ENCODE measurements at regions not wholly inside any gene's neighbourhood (a gene's known extent, or its start where the extent isn't known, plus 50 kb on each side); places are given as distances from the start of the nearest gene placed in this dataset.

DNA sequence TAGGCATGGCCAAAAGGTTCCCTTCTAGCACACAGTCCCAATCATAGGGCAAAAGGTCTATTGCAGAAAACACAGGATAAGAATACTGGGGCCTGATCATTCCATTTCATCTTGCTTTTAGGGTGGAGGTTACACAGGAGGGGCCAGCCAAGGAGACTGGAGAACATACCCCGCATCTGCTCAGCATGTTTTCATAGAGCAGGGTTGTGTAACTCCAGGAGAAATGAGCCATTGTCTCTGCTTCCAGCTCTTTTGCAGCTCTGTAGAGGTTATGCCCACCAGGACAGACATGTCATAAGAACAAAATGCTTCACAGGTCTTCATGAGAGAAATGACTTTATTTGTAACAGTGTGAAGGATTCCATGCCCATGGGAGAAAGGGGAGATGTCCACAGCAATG lies 742.8 kb downstream of the DACH1 start:
- Histone ChIP-seq H3K36me3 (no peaks in the 10 kb centered on the region), H3K9me3 (no peaks in the 10 kb centered on the region), H3K4me3 (no peak overlapping the region), H3K27ac (no peak overlapping the region), H3K27me3 (no peaks in the 10 kb centered on the region), H3K4me1 (no peaks in the 10 kb centered on the region)
- DNase-seq = no peak
- in situ Hi-C loops (cut with MboI; ENCODE audit: low pct_ligation_motif_present in 1 of 4, low pct_unique_long_range_greater_than_20kb in 1 of 4, low sequenced_read_pairs in 3 of 4) = no loop called here
- 75% methylated on average over 1 of the region's 1 CpG; no CpG with 5 or more reads in 1 of the 2 donors for WGBS, 2 donors (ENCODE audit: low coverage in 1 of 2)
- TF ChIP-seq POLR2AphosphoS5 (IDR thresholded peaks at IDR 0.05) (no peak), EP300 (IDR thresholded peaks at IDR 0.05; ENCODE audit: low read depth) (no peak), POLR2A (IDR thresholded peaks at IDR 0.05) (no peak)
- TF ChIP-seq, protein P1, sequence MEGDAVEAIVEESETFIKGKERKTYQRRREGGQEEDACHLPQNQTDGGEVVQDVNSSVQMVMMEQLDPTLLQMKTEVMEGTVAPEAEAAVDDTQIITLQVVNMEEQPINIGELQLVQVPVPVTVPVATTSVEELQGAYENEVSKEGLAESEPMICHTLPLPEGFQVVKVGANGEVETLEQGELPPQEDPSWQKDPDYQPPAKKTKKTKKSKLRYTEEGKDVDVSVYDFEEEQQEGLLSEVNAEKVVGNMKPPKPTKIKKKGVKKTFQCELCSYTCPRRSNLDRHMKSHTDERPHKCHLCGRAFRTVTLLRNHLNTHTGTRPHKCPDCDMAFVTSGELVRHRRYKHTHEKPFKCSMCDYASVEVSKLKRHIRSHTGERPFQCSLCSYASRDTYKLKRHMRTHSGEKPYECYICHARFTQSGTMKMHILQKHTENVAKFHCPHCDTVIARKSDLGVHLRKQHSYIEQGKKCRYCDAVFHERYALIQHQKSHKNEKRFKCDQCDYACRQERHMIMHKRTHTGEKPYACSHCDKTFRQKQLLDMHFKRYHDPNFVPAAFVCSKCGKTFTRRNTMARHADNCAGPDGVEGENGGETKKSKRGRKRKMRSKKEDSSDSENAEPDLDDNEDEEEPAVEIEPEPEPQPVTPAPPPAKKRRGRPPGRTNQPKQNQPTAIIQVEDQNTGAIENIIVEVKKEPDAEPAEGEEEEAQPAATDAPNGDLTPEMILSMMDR (IDR thresholded peaks at IDR 0.05) = no peak
- intact Hi-C loops (cut with DNase I; ENCODE audit: low total_unique reads) = no loop called here

DNA sequence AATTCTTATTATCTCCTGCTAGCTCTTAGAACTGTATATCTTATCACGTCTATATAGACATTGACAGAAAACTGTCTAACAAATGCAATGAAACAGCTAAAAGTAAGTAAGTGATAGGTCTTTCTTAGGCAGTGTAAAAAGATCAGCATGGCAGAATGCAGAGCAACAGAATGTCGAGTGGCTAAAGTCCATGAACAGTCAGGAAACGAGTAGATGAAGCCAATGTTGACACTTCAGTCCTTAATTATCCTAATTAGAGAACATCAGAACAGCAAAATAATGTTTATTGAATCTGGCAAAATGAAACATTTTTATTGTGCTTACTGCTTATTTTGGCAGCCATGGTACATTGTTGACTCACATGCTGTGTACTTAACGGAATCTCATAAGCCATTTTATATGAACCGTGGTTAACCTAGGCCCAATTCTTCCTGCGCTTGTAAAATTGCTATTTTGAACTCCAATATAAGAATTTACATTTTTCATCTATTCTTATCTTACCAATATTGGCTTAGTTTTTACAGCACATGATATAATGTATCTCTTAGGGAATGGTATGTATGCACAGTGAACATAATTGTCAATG lies 748.1 kb downstream of the DACH1 start:
- no peaks in the 10 kb centered on the region for H3K4me1 ChIP-seq
- in situ Hi-C loops (cut with MboI; ENCODE audit: low pct_ligation_motif_present in 1 of 4, low pct_unique_long_range_greater_than_20kb in 1 of 4, low sequenced_read_pairs in 3 of 4) = no loop called here
- intact Hi-C loops (cut with DNase I; ENCODE audit: low total_unique reads) = no loop called here
- WGBS, 2 donors (ENCODE audit: low coverage in 1 of 2) = 47 to 62% methylated on average over 4 to 6 of the region's 6 CpGs
- H3K27me3 ChIP-seq = no peaks in the 10 kb centered on the region
- H3K27ac ChIP-seq = no peak overlapping the region
- no peak overlapping the region for H3K4me3 ChIP-seq
- H3K36me3 ChIP-seq = no peaks in the 10 kb centered on the region
- TF ChIP-seq, protein P1 (IDR thresholded peaks at IDR 0.05) = no peak
- TF ChIP-seq POLR2AphosphoS5 (IDR thresholded peaks at IDR 0.05) (no peak), POLR2A (IDR thresholded peaks at IDR 0.05) (no peak), EP300 (IDR thresholded peaks at IDR 0.05; ENCODE audit: low read depth) (no peak)
- no peak for DNase-seq
- no peaks in the 10 kb centered on the region for H3K9me3 ChIP-seq

DNA sequence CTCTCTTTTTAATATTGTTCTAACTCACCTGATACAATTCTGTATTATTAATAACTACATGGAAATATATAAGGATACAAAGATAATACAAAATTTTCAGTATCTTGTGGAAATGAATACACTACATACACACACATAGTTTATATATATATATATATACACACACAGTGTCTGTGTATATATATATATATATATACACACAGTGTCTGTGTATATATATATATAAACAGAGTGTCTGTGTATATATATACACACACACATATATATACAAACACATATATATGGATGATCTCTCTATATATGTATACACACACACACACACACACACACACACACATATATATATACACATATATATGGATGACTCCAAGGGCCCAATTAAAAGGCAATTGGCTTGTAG lies 749.1 kb downstream of the DACH1 start:
- H3K9me3 ChIP-seq = no peaks in the 10 kb centered on the region
- no peaks in the 10 kb centered on the region for H3K36me3 ChIP-seq
- H3K27me3 ChIP-seq = no peaks in the 10 kb centered on the region
- in situ Hi-C loops (cut with MboI; ENCODE audit: low pct_ligation_motif_present in 1 of 4, low pct_unique_long_range_greater_than_20kb in 1 of 4, low sequenced_read_pairs in 3 of 4) = no loop called here
- no peaks in the 10 kb centered on the region for H3K4me1 ChIP-seq
- no peak overlapping the region for H3K4me3 ChIP-seq
- TF ChIP-seq EP300 (IDR thresholded peaks at IDR 0.05; ENCODE audit: low read depth) (no peak), POLR2AphosphoS5 (IDR thresholded peaks at IDR 0.05) (no peak), POLR2A (IDR thresholded peaks at IDR 0.05) (no peak)
- TF ChIP-seq, protein P1 (IDR thresholded peaks at IDR 0.05) = no peak
- intact Hi-C loops (cut with DNase I; ENCODE audit: low total_unique reads) = no loop called here
- no peak overlapping the region for H3K27ac ChIP-seq
- no peak for DNase-seq

DNA sequence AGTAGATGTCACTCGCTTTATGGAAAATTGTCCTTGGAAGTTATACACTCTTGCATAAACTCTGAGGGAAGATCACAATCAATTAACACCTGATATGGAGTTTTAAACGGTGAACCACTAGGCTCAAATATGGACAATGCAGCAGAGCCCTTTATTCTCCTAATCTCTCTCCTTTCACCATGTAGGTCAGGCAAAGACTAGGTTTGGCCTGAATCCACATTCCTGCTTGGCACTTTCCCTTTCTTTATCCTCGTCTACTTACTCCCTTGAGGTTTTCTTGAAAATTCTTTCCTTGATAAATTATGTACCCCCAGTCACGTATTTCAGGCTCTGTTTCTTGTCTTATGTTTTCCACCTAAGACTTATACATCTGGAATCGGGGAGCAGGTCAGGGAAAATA lies 751.7 kb downstream of the DACH1 start:
- TF ChIP-seq, protein P1 (IDR thresholded peaks at IDR 0.05) = no peak
- TF ChIP-seq POLR2AphosphoS5 (IDR thresholded peaks at IDR 0.05) (no peak), POLR2A (IDR thresholded peaks at IDR 0.05) (no peak), EP300 (IDR thresholded peaks at IDR 0.05; ENCODE audit: low read depth) (no peak)
- in situ Hi-C loops (cut with MboI; ENCODE audit: low pct_ligation_motif_present in 1 of 4, low pct_unique_long_range_greater_than_20kb in 1 of 4, low sequenced_read_pairs in 3 of 4) = no loop called here
- no peak overlapping the region for H3K4me3 ChIP-seq
- no peak overlapping the region for H3K27ac ChIP-seq
- H3K27me3 ChIP-seq = no peaks in the 10 kb centered on the region
- no peak for DNase-seq
- H3K4me1 ChIP-seq = no peaks in the 10 kb centered on the region
- H3K36me3 ChIP-seq = no peaks in the 10 kb centered on the region
- WGBS, 2 donors (ENCODE audit: low coverage in 1 of 2) = 55 to 67% methylated on average over 5 of the region's 5 CpGs
- no peaks in the 10 kb centered on the region for H3K9me3 ChIP-seq
- intact Hi-C loops (cut with DNase I; ENCODE audit: low total_unique reads) = no loop called here
